Psoas muscle (tissue), 7 donors: ENCODE measurements at regions not wholly inside any gene's neighbourhood (a gene's known extent, or its start where the extent isn't known, plus 50 kb on each side); places are given as distances from the start of the nearest gene placed in this dataset.
"Not testable (repeated sequence)": the region's sequence is repeated elsewhere in the genome, so short reads cannot be mapped to it uniquely, and the experiment has no call there.

Experiments used
- ATAC-seq, 4 donors: fragments of 200-7000 bp; cut with Tn5 transposase; one replicate each; pipeline ENCODE4 v1.9.1; 2020; ENCODE audit warnings: moderate library complexity in 3 of 4, mild to moderate bottlenecking in 2 of 4
- DNase-seq, 2 donors: peaks; one replicate each; pipeline ENCODE4 v3.0.0-alpha.2; 2020
- H3K27ac ChIP-seq: fragments of 200-600 bp; one replicate; pipeline ENCODE4 v1.8.0; 2022
- H3K27me3 ChIP-seq, 3 donors: fragments of 200-600 bp in 1 of 3; one replicate each; pipeline versions ENCODE4 v1.6.1 to v1.8.0; 2013 to 2022; ENCODE audit warnings: low read length in 2 of 3, mild to moderate bottlenecking in 2 of 3, moderate library complexity in 1 of 3; ENCODE audit not compliant: insufficient read depth in 3 of 3
- H3K36me3 ChIP-seq, 2 donors: fragments of 200-600 bp in 1 of 2; one replicate each; pipeline versions ENCODE4 v1.6.1 to v1.8.0; 2013 to 2022; ENCODE audit warnings: low read depth in 1 of 2, mild to moderate bottlenecking in 1 of 2, moderate library complexity in 1 of 2; ENCODE audit not compliant: insufficient read depth in 1 of 2
- H3K4me1 ChIP-seq: fragments of 200-600 bp; one replicate; pipeline ENCODE4 v1.8.0; 2022
- H3K4me3 ChIP-seq: fragments of 200-600 bp; one replicate; pipeline ENCODE4 v1.8.0; 2022; ENCODE audit warnings: mild to moderate bottlenecking
- H3K9me3 ChIP-seq: fragments of 200-600 bp; one replicate; pipeline ENCODE4 v1.8.0; 2022
- WGBS, 3 donors: extraction: QIAGEN DNeasy Blood & Tissue Kit; methylation state at CpG; one replicate each; pipeline versions ENCODE4 v1.1.6 to v1.1.7; 2013; 5-methylcytosine and 5-hydroxymethylcytosine counted together
- intact Hi-C, 2 donors: fragments of 100-400 bp; cut with DNase I; formaldehyde crosslinking; loops; one replicate each; pipeline versions ENCODE4 v1.11.0 to v1.14.2; 2022
- TF ChIP-seq, protein P1 (sequence below): fragments of 200-600 bp; IDR thresholded peaks from one replicate; pipeline ENCODE4 v1.8.0; 2022; ENCODE audit warnings: antibody characterized with exemption
- donor health status: healthy with polysubstance abuse.
- donor health status: DM: no; HTN: no; CAD: no; lungs with moderate emphysema.
- donor health status: Bipolar disorder and iron deficiency.
- donor health status: healthy.
- donor health status: DM: yes; HTN: yes; CAD: no.
- donor health status: DM: no; HTN: no; CAD: no.
- donor health status: DM: yes; HTN: yes; CAD: no.

- TF ChIP-seq, protein P1, sequence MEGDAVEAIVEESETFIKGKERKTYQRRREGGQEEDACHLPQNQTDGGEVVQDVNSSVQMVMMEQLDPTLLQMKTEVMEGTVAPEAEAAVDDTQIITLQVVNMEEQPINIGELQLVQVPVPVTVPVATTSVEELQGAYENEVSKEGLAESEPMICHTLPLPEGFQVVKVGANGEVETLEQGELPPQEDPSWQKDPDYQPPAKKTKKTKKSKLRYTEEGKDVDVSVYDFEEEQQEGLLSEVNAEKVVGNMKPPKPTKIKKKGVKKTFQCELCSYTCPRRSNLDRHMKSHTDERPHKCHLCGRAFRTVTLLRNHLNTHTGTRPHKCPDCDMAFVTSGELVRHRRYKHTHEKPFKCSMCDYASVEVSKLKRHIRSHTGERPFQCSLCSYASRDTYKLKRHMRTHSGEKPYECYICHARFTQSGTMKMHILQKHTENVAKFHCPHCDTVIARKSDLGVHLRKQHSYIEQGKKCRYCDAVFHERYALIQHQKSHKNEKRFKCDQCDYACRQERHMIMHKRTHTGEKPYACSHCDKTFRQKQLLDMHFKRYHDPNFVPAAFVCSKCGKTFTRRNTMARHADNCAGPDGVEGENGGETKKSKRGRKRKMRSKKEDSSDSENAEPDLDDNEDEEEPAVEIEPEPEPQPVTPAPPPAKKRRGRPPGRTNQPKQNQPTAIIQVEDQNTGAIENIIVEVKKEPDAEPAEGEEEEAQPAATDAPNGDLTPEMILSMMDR: no peak
- no peak overlapping the region for H3K27ac ChIP-seq
- no peaks in the 10 kb centered on the region for H3K4me1 ChIP-seq
- intact Hi-C loops: no loop called here
- 37 to 62% (median 59%) methylated on average over 75 to 79 of the region's 79 CpGs for WGBS, 3 donors
- no peak overlapping the region for H3K4me3 ChIP-seq
- no peak for ATAC-seq
- H3K9me3 ChIP-seq: no peaks in the 10 kb centered on the region
- peaks cover 0 to 2% (median 0%) of the 10 kb centered on the region in 3 donors for H3K27me3 ChIP-seq
- DNase-seq: no peak
- no peaks in the 10 kb centered on the region for H3K36me3 ChIP-seq
Observed at GRCh38 chr19:22517496-22518411, 95.6 kb upstream of the ZNF98 start.

DNA sequence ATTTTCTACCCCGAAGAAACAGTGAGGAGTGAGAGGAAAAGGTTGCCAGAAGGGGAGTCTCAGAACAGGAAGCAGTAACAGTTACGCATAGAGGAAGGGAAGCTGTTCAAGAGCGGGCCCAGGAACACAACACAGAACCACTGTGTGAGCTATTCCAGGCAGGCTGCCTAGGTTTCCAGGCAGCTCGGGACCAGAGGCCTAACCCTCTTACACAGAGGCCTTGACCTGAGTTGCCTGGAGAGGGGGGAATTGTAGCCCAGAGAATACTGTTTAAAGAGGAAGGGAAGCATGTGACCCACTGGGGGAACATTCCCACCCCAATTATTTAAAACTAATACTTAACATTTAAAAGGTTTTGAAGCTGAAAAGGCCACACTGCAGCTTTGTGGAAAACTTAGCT lies 93.3 kb upstream of the ZNF98 start:
- TF ChIP-seq, protein P1: no peak
- H3K9me3 ChIP-seq: no peaks in the 10 kb centered on the region
- H3K27ac ChIP-seq: no peak overlapping the region
- no peak overlapping the region for H3K4me3 ChIP-seq
- H3K27me3 ChIP-seq: peaks cover 0 to 2% (median 0%) of the 10 kb centered on the region in 3 donors
- no peak for ATAC-seq
- DNase-seq: no peak
- no peaks in the 10 kb centered on the region for H3K36me3 ChIP-seq
- no peaks in the 10 kb centered on the region for H3K4me1 ChIP-seq
- 70 to 77% (median 76%) methylated on average over 4 of the region's 4 CpGs for WGBS, 3 donors
- intact Hi-C loops: no loop called here

DNA sequence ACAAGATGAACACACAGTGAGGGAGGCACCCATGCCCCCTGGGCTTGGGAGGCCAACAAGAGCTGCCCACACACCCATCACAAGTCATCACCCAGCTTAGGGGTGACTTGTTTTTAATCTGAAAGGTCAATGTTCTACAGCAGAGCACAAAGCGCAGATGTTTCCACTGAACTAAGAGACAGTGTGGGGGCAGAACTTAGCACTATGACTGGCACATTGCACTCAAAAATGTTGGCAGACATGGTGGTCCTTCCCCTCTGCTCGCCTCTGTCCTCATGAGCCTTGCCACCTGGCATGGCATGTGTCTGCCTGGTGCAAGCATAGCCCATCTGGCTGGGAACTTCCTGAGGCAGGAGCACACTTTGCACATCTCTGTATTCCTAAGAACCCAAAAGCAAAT lies 81.4 kb upstream of the ZNF98 start:
- intact Hi-C loops: no loop called here
- H3K4me1 ChIP-seq: no peaks in the 10 kb centered on the region
- H3K27me3 ChIP-seq: no peaks in the 10 kb centered on the region
- no peak for ATAC-seq
- H3K4me3 ChIP-seq: no peak overlapping the region
- WGBS, 3 donors: 75 to 91% (median 78%) methylated on average over 2 of the region's 2 CpGs
- no peaks in the 10 kb centered on the region for H3K36me3 ChIP-seq
- TF ChIP-seq, protein P1: no peak
- peaks cover 5% of the 10 kb centered on the region for H3K9me3 ChIP-seq
- no peak for DNase-seq
- H3K27ac ChIP-seq: no peak overlapping the region

- ATAC-seq (no peak), DNase-seq (no peak)
- peaks cover 5% of the 10 kb centered on the region for H3K9me3 ChIP-seq
- no peaks in the 10 kb centered on the region for H3K4me1 ChIP-seq
- no peak overlapping the region for H3K27ac ChIP-seq
- intact Hi-C loops: no loop called here
- no peaks in the 10 kb centered on the region for H3K27me3 ChIP-seq
- WGBS, 3 donors: 68 to 76% (median 76%) methylated on average over 3 of the region's 3 CpGs
- TF ChIP-seq, protein P1: no peak
- no peaks in the 10 kb centered on the region for H3K36me3 ChIP-seq
- H3K4me3 ChIP-seq: no peak overlapping the region
Observed at GRCh38 chr19:22502766-22503165, 80.6 kb upstream of the ZNF98 start.

- H3K4me1 ChIP-seq, ATAC-seq, H3K4me3 ChIP-seq, H3K9me3 ChIP-seq, H3K27ac ChIP-seq, intact Hi-C loops, DNase-seq, H3K36me3 ChIP-seq, H3K27me3 ChIP-seq: not testable (repeated sequence)
- WGBS, 3 donors: 90 to 96% (median 94%) methylated on average over 31 to 34 of the region's 34 CpGs
Observed at GRCh38 chr19:22498831-22499430, 76.8 kb upstream of the ZNF98 start.
